ENCODE measurements at regions not wholly inside any gene's neighbourhood (a gene's known extent, or its start where the extent isn't known, plus 50 kb on each side); places are given as distances from the start of the nearest gene placed in this dataset.
A peak's percentile ranks its signal among the peaks of the same experiment; 100 is the strongest.

- Histone ChIP-seq H3K4me1 (ENCODE audit: insufficient read depth, low read length) (no peaks in the 10 kb centered on the region), H4K20me1 (ENCODE audit: low read length) (no peaks in the 10 kb centered on the region), H2AFZ (ENCODE audit: low read length) (no peak overlapping the region), H3K27me3 (ENCODE audit: low read length) (no peaks in the 10 kb centered on the region), H3F3A (ENCODE audit: low read length, unreplicated experiment) (no peaks in the 10 kb centered on the region), H3K4me2 (ENCODE audit: low read length) (peak overlapping the region; percentile 31; the same call in 1 of the 2 replicates), H3K4me3 (ENCODE audit: low read length) (no peak overlapping the region), H3K9me2 (replicated peaks; ENCODE audit: low read length) (no peaks in the 10 kb centered on the region), H3K36me3 (ENCODE audit: low read depth, low read length) (no peaks in the 10 kb centered on the region), H3K9me3 (ENCODE audit: low read length) (no peaks in the 10 kb centered on the region), H3K27ac (ENCODE audit: low read length) (no peak overlapping the region), H3K79me2 (ENCODE audit: low read length) (no peaks in the 10 kb centered on the region), H3K9ac (ENCODE audit: low read length) (no peak overlapping the region)
- CTCF ChIA-PET: no interaction called here
- intact Hi-C loops (cut with micrococcal nuclease): loop anchor here (5.0 kb wide), 2 partner anchors 47 to 62 kb away; no protein-coding TSS in a partner anchor
- TF ChIP-seq CTCF (conservative IDR thresholded peaks at IDR 0.05; ENCODE audit: low read depth, low read length) (peak; percentile 25), EZH2phosphoT487 (IDR thresholded peaks at IDR 0.05; ENCODE audit: borderline replicate concordance, low read length) (no peak)
- ATAC-seq: peak; percentile 56
- no TSS peak for BruUV-seq (replicated peaks)
- peak; percentile 48 for DNase-seq
- POLR2A ChIA-PET (ENCODE audit: unreplicated experiment): no interaction called here
Measured at GRCh38 chr16:50884066-50884860, 142.4 kb downstream of the CYLD start.

GRCh38 chr16:50881956-50882355 lies 140.1 kb downstream of the CYLD start:
- no peak for TF ChIP-seq EZH2phosphoT487 (IDR thresholded peaks at IDR 0.05; ENCODE audit: borderline replicate concordance, low read length)
- no peak for TF ChIP-seq EZH2 (IDR thresholded peaks at IDR 0.05; ENCODE audit: low read length, unreplicated experiment)
- intact Hi-C loops (cut with micrococcal nuclease): loop anchor here (5.0 kb wide), 2 partner anchors 45 to 60 kb away; no protein-coding TSS in a partner anchor
- ChIA-PET CTCF (interaction anchor here (1.1 kb wide), 1 partner anchor 75 kb away, joined by 3 read pairs; no protein-coding TSS in a partner anchor), POLR2A (ENCODE audit: unreplicated experiment) (no interaction called here)
- H3K27me3 ChIP-seq (ENCODE audit: low read length): peaks cover 10% of the 10 kb centered on the region
- no peaks in the 10 kb centered on the region for H3K79me2 ChIP-seq (ENCODE audit: low read length)
- no peaks in the 10 kb centered on the region for H3K4me1 ChIP-seq (ENCODE audit: insufficient read depth, low read length)
- no peaks in the 10 kb centered on the region for H3K36me3 ChIP-seq (ENCODE audit: low read depth, low read length)
- no TSS peak for BruUV-seq (replicated peaks)
- DNase-seq (peak; percentile 2), ATAC-seq (no peak)
- no peaks in the 10 kb centered on the region for H3F3A ChIP-seq (ENCODE audit: low read length, unreplicated experiment)
- no peak overlapping the region for H3K4me2 ChIP-seq (ENCODE audit: low read length)
- no peak overlapping the region for H3K9ac ChIP-seq (ENCODE audit: low read length)
- no peak overlapping the region for H2AFZ ChIP-seq (ENCODE audit: low read length)
- H4K20me1 ChIP-seq (ENCODE audit: low read length): no peaks in the 10 kb centered on the region
- H3K27ac ChIP-seq (ENCODE audit: low read length): no peak overlapping the region
- no peak overlapping the region for H3K4me3 ChIP-seq (ENCODE audit: low read length)
- no peaks in the 10 kb centered on the region for H3K9me3 ChIP-seq (ENCODE audit: low read length)
- H3K9me2 ChIP-seq (replicated peaks; ENCODE audit: low read length): no peaks in the 10 kb centered on the region

DNA sequence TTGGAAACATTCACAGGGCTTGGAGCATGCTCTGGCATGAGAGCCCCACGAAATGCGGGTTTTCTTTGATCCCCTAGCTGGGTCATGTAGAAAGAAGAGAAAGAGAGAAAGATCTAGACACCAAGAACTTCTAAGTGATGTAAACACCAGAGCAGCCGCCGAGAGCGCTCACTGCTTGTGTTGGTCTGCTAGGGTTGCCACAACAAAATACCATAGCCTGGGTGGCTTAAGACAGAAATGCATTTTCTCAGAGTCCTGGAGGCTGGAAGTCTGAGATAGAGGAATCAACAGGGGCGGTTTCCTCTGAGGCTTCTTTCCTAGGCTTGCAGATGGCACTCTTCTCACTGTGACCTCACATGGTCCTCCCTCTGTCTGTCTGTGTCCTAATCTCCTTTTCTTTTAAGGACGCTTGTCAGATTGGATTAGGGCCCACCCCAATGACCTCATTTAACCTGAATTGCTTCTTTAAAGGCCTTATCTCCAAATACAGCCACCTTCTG lies 139.5 kb downstream of the CYLD start:
- ATAC-seq (no peak), DNase-seq (no peak)
- no peaks in the 10 kb centered on the region for H3K9me2 ChIP-seq (replicated peaks; ENCODE audit: low read length)
- no peaks in the 10 kb centered on the region for H3K9me3 ChIP-seq (ENCODE audit: low read length)
- H3K27me3 ChIP-seq (ENCODE audit: low read length): peaks cover 16% of the 10 kb centered on the region
- ChIA-PET POLR2A (ENCODE audit: unreplicated experiment) (no interaction called here), CTCF (interaction anchor here (1.1 kb wide), 1 partner anchor 75 kb away, joined by 3 read pairs; no protein-coding TSS in a partner anchor)
- no peak overlapping the region for H2AFZ ChIP-seq (ENCODE audit: low read length)
- no peaks in the 10 kb centered on the region for H3F3A ChIP-seq (ENCODE audit: low read length, unreplicated experiment)
- no peaks in the 10 kb centered on the region for H4K20me1 ChIP-seq (ENCODE audit: low read length)
- H3K4me1 ChIP-seq (ENCODE audit: insufficient read depth, low read length): no peaks in the 10 kb centered on the region
- H3K79me2 ChIP-seq (ENCODE audit: low read length): no peaks in the 10 kb centered on the region
- BruUV-seq (replicated peaks): no TSS peak
- H3K4me2 ChIP-seq (ENCODE audit: low read length): no peak overlapping the region
- no peak overlapping the region for H3K27ac ChIP-seq (ENCODE audit: low read length)
- TF ChIP-seq EZH2 (IDR thresholded peaks at IDR 0.05; ENCODE audit: low read length, unreplicated experiment) (no peak), CTCF (conservative IDR thresholded peaks at IDR 0.05; ENCODE audit: low read depth, low read length) (no peak), EZH2phosphoT487 (IDR thresholded peaks at IDR 0.05; ENCODE audit: borderline replicate concordance, low read length) (no peak)
- no peaks in the 10 kb centered on the region for H3K36me3 ChIP-seq (ENCODE audit: low read depth, low read length)
- intact Hi-C loops (cut with micrococcal nuclease): loop anchor here (5.0 kb wide), 2 partner anchors 44 to 59 kb away; no protein-coding TSS in a partner anchor
- H3K9ac ChIP-seq (ENCODE audit: low read length): no peak overlapping the region
- no peak overlapping the region for H3K4me3 ChIP-seq (ENCODE audit: low read length)

All from PC-3 (cell line).